HL-60 (cell line): ENCODE measurements at regions not wholly inside any gene's neighbourhood (a gene's known extent, or its start where the extent isn't known, plus 50 kb on each side); places are given as distances from the start of the nearest gene placed in this dataset.

Source experiments
- GABPA ChIP-seq: IDR thresholded peaks from 2 replicates; pipeline ENCODE4 v1.6.1; 2012; ENCODE audit warnings: low read depth
- POLR2AphosphoS5 ChIP-seq: IDR thresholded peaks from 2 replicates; pipeline ENCODE4 v1.6.1; 2012; ENCODE audit warnings: low read depth
- TF ChIP-seq, protein P1 (sequence below): IDR thresholded peaks from one replicate; pipeline ENCODE4 v1.5.1; 2011; ENCODE audit warnings: low read length, control low read depth, inconsistent platforms; ENCODE audit not compliant: insufficient read depth
- TF ChIP-seq, protein P2 (sequence below): IDR thresholded peaks from 2 replicates; pipeline ENCODE4 v1.6.1; 2012; ENCODE audit warnings: low read depth; ENCODE audit not compliant: insufficient replicate concordance

DNA sequence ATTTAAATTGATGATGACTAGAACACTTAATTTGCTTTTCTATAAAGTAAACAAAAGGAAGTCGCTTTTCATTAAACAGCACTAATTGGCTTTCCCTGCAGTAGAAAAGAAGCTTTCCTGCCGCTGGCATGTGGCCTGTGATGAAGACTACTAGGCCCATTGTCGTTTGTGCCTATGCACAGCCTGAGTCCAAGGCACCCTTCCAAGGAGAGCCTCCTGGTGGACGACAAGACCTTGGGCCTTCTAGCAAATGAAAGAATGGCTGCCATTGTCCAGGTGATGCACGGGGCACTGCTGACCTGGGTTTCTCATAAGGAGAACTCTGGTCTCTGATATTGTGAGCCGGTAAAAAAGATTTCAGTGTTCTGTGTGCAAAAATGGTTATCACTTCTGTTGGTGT is 233.0 kb downstream of the COL4A1 start:
- TF ChIP-seq, protein P1, sequence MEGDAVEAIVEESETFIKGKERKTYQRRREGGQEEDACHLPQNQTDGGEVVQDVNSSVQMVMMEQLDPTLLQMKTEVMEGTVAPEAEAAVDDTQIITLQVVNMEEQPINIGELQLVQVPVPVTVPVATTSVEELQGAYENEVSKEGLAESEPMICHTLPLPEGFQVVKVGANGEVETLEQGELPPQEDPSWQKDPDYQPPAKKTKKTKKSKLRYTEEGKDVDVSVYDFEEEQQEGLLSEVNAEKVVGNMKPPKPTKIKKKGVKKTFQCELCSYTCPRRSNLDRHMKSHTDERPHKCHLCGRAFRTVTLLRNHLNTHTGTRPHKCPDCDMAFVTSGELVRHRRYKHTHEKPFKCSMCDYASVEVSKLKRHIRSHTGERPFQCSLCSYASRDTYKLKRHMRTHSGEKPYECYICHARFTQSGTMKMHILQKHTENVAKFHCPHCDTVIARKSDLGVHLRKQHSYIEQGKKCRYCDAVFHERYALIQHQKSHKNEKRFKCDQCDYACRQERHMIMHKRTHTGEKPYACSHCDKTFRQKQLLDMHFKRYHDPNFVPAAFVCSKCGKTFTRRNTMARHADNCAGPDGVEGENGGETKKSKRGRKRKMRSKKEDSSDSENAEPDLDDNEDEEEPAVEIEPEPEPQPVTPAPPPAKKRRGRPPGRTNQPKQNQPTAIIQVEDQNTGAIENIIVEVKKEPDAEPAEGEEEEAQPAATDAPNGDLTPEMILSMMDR: no peak
- no peak for TF ChIP-seq POLR2AphosphoS5
- TF ChIP-seq GABPA: no peak
- TF ChIP-seq, protein P2, sequence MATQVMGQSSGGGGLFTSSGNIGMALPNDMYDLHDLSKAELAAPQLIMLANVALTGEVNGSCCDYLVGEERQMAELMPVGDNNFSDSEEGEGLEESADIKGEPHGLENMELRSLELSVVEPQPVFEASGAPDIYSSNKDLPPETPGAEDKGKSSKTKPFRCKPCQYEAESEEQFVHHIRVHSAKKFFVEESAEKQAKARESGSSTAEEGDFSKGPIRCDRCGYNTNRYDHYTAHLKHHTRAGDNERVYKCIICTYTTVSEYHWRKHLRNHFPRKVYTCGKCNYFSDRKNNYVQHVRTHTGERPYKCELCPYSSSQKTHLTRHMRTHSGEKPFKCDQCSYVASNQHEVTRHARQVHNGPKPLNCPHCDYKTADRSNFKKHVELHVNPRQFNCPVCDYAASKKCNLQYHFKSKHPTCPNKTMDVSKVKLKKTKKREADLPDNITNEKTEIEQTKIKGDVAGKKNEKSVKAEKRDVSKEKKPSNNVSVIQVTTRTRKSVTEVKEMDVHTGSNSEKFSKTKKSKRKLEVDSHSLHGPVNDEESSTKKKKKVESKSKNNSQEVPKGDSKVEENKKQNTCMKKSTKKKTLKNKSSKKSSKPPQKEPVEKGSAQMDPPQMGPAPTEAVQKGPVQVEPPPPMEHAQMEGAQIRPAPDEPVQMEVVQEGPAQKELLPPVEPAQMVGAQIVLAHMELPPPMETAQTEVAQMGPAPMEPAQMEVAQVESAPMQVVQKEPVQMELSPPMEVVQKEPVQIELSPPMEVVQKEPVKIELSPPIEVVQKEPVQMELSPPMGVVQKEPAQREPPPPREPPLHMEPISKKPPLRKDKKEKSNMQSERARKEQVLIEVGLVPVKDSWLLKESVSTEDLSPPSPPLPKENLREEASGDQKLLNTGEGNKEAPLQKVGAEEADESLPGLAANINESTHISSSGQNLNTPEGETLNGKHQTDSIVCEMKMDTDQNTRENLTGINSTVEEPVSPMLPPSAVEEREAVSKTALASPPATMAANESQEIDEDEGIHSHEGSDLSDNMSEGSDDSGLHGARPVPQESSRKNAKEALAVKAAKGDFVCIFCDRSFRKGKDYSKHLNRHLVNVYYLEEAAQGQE: no peak
